ENCODE measurements at regions not wholly inside any gene's neighbourhood (a gene's known extent, or its start where the extent isn't known, plus 50 kb on each side); places are given as distances from the start of the nearest gene placed in this dataset.

DNA sequence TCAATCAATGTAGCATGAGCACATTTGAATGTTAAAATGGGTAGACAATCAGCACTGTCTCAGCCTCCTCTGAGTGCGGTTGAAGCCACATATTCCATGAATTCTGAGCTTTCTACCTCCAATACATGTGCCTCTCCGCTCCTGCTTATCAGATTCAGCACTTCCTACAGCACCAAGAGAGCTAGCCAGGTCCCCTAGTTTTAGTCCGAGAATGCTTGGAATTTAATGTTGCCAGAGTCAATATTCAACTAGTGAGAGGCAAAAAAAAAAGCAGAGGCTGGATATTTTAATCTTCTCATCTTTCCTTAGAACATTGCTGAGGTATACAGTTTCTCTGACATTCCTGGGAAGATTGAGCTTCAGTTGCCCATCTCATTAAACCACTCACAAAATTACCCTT lies 1979.1 kb upstream of the CDH9 start:
- Histone ChIP-seq H3K4me3 (IDR thresholded peaks at IDR 0.05; ENCODE audit: insufficient read depth, low read depth, low read length) (no peak overlapping the region), H3K27me3 (ENCODE audit: insufficient read depth, low read depth) (no peaks in the 10 kb centered on the region), H3K4me1 (ENCODE audit: low read depth, poor library complexity, severe bottlenecking) (no peaks in the 10 kb centered on the region), H3K9ac (no peak overlapping the region), H2AFZ (ENCODE audit: low read depth) (no peak overlapping the region), H3K36me3 (ENCODE audit: insufficient read depth) (no peaks in the 10 kb centered on the region), H3K79me2 (ENCODE audit: insufficient read depth, low read depth) (no peaks in the 10 kb centered on the region), H3K4me2 (no peak overlapping the region), H3K27ac (no peak overlapping the region), H4K20me1 (ENCODE audit: insufficient read depth) (no peaks in the 10 kb centered on the region)
- TF ChIP-seq, protein P1, sequence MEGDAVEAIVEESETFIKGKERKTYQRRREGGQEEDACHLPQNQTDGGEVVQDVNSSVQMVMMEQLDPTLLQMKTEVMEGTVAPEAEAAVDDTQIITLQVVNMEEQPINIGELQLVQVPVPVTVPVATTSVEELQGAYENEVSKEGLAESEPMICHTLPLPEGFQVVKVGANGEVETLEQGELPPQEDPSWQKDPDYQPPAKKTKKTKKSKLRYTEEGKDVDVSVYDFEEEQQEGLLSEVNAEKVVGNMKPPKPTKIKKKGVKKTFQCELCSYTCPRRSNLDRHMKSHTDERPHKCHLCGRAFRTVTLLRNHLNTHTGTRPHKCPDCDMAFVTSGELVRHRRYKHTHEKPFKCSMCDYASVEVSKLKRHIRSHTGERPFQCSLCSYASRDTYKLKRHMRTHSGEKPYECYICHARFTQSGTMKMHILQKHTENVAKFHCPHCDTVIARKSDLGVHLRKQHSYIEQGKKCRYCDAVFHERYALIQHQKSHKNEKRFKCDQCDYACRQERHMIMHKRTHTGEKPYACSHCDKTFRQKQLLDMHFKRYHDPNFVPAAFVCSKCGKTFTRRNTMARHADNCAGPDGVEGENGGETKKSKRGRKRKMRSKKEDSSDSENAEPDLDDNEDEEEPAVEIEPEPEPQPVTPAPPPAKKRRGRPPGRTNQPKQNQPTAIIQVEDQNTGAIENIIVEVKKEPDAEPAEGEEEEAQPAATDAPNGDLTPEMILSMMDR (conservative IDR thresholded peaks at IDR 0.05; ENCODE audit: low read depth, low read length), result no peak

DNA sequence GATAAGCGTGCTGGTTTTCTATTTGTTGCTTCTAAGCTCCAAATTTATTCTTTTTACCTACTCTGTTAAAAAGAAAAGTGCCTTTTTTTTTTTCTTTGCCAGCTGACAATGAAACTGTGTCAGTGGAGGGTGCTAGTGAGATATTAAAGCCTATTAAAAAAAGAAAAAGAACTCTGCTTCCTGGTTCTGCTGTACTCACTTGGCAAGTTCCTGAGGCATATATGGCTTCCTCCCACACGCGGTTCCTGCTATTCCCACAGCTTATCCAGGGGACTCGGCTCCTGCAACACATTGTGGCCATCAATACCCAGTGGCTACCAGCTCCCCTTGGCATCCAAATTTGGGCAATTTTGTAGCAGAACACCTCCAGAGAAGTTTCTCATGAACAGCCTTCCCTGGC lies 1977.7 kb upstream of the CDH9 start:
- H3K27ac ChIP-seq, result no peak overlapping the region
- no peaks in the 10 kb centered on the region for H3K4me1 ChIP-seq (ENCODE audit: low read depth, poor library complexity, severe bottlenecking)
- H2AFZ ChIP-seq (ENCODE audit: low read depth), result no peak overlapping the region
- TF ChIP-seq, protein P1 (conservative IDR thresholded peaks at IDR 0.05; ENCODE audit: low read depth, low read length), result no peak
- no peak overlapping the region for H3K4me2 ChIP-seq
- H3K36me3 ChIP-seq (ENCODE audit: insufficient read depth), result no peaks in the 10 kb centered on the region
- no peak overlapping the region for H3K9ac ChIP-seq
- no peak overlapping the region for H3K4me3 ChIP-seq (IDR thresholded peaks at IDR 0.05; ENCODE audit: insufficient read depth, low read depth, low read length)
- H3K27me3 ChIP-seq (ENCODE audit: insufficient read depth, low read depth), result no peaks in the 10 kb centered on the region
- no peaks in the 10 kb centered on the region for H3K79me2 ChIP-seq (ENCODE audit: insufficient read depth, low read depth)
- H4K20me1 ChIP-seq (ENCODE audit: insufficient read depth), result no peaks in the 10 kb centered on the region

DNA sequence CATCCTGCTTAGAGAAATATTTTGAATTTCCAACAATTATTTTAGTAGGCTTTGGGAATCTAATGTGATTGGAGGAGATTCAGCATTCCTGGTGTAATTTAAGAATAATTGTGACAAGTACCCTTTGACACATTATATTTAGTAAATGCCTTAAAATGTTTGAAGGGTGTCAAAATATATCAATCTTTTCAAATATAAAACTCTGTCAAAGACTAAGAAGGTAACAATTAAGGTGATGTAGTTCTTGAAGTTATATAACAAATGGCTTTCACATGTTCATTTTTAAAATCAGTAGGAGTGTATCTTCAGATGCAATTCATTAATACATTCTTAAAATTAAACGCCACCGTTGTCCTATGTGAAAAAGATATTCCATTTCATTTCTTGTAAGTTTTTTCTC lies 1977.1 kb upstream of the CDH9 start:
- H2AFZ ChIP-seq (ENCODE audit: low read depth), result no peak overlapping the region
- no peaks in the 10 kb centered on the region for H3K79me2 ChIP-seq (ENCODE audit: insufficient read depth, low read depth)
- H3K9ac ChIP-seq, result no peak overlapping the region
- no peaks in the 10 kb centered on the region for H3K4me1 ChIP-seq (ENCODE audit: low read depth, poor library complexity, severe bottlenecking)
- TF ChIP-seq, protein P1 (conservative IDR thresholded peaks at IDR 0.05; ENCODE audit: low read depth, low read length), result no peak
- no peaks in the 10 kb centered on the region for H3K27me3 ChIP-seq (ENCODE audit: insufficient read depth, low read depth)
- H3K4me2 ChIP-seq, result no peak overlapping the region
- no peaks in the 10 kb centered on the region for H4K20me1 ChIP-seq (ENCODE audit: insufficient read depth)
- no peak overlapping the region for H3K27ac ChIP-seq
- no peak overlapping the region for H3K4me3 ChIP-seq (IDR thresholded peaks at IDR 0.05; ENCODE audit: insufficient read depth, low read depth, low read length)
- H3K36me3 ChIP-seq (ENCODE audit: insufficient read depth), result no peaks in the 10 kb centered on the region

DNA sequence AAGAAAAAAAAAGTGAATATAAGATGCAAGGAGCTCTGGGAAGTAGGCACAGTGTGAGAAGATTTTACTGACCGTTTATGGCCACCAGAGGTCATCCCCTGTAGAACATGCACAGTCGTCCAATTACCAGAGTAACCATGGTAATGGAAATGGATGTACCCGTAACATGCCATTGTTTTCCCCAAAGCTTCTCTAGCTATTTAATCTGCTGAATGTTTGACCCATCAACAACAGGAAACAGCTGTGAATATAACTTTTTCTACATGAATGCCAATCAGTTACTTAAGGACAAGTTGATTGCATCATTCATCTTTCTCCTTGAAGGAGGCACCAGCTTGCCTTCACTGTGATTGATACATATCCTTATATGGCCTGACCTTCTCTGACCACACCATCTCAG lies 1967.0 kb upstream of the CDH9 start:
- Histone ChIP-seq H3K79me2 (ENCODE audit: insufficient read depth, low read depth) (no peaks in the 10 kb centered on the region), H3K9ac (no peak overlapping the region), H3K27ac (no peak overlapping the region), H3K4me3 (IDR thresholded peaks at IDR 0.05; ENCODE audit: insufficient read depth, low read depth, low read length) (no peak overlapping the region), H3K4me1 (ENCODE audit: low read depth, poor library complexity, severe bottlenecking) (no peaks in the 10 kb centered on the region), H3K27me3 (ENCODE audit: insufficient read depth, low read depth) (no peaks in the 10 kb centered on the region), H4K20me1 (ENCODE audit: insufficient read depth) (no peaks in the 10 kb centered on the region), H3K36me3 (ENCODE audit: insufficient read depth) (no peaks in the 10 kb centered on the region), H2AFZ (ENCODE audit: low read depth) (no peak overlapping the region), H3K4me2 (no peak overlapping the region)
- TF ChIP-seq, protein P1 (conservative IDR thresholded peaks at IDR 0.05; ENCODE audit: low read depth, low read length), result peak; percentile 38; the same call in 1 of the 2 replicates
